HCT116 (cell line): ENCODE measurements at regions not wholly inside any gene's neighbourhood (a gene's known extent, or its start where the extent isn't known, plus 50 kb on each side); places are given as distances from the start of the nearest gene placed in this dataset.

Experiments
- ATAC-seq: fragments of 200-7000 bp; cut with Tn5 transposase; 2 replicates; pipeline ENCODE4 v1.9.1; 2020; ENCODE audit warnings: mild to moderate bottlenecking, moderate library complexity
- BruUV-seq: library from RNA; stranded (reverse); fragments of 400-500 nt; replicated peaks from 2 replicates; lab custom pipeline; 2021; lab: Mats Ljungman, UMichigan
- CTCF ChIA-PET: fragments of 300-600 bp; sonication (Branson Sonifier 250); formaldehyde crosslinking; loops from one replicate; lab custom pipeline; 2021; ENCODE audit warnings: antibody characterized with exemption; lab: Charles Lee
- POLR2A ChIA-PET: fragments of 300-600, 350-600 bp; sonication (Branson Sonifier 250); formaldehyde crosslinking; loops from one replicate; lab custom pipeline; 2021; ENCODE audit warnings: antibody characterized with exemption; lab: Charles Lee
- RAD21 ChIA-PET, 2 experiments: fragments of 300-600 bp; sonication (Branson Sonifier 250); formaldehyde crosslinking; loops; one replicate each; lab custom pipeline; 2023; ENCODE audit warnings: low total read pairs in 2 of 2; ENCODE audit not compliant: uncharacterized antibody in 2 of 2, unreplicated experiment in 2 of 2, low non-redundant PET in 1 of 2; lab: Charles Lee
- DNase-seq: peaks from one replicate; pipeline ENCODE4 v3.0.0-alpha.2; 2010; ENCODE audit warnings: low read depth, low spot score
- H2AFZ ChIP-seq: fragments of 200-600 bp; shearing (Covaris generic), sonication (generic); 2 replicates; pipeline ENCODE4 v1.6.1; 2017; ENCODE audit warnings: low read depth, mixed run types, mixed read lengths, antibody characterized with exemption, low read length; ENCODE audit not compliant: poor library complexity, severe bottlenecking
- H3K27ac ChIP-seq: 2 replicates; pipeline ENCODE4 v1.5.1; 2012; ENCODE audit warnings: low read depth, low read length
- H3K27me3 ChIP-seq: fragments of 200-600 bp; sonication (generic); 2 replicates; pipeline ENCODE4 v1.6.1; 2016; ENCODE audit warnings: mixed run types, low read length, mixed read lengths; ENCODE audit not compliant: insufficient read depth
- H3K36me3 ChIP-seq, 2 experiments: fragments of 200-500 bp in 1 of 2; fragments of 200-600 bp in 1 of 2; sonication (Bioruptor generic) in 1 of 2; sonication (generic) in 1 of 2; 2 replicates each; pipeline versions ENCODE4 v1.5.1 to v1.6.1; 2014 to 2016; ENCODE audit warnings: low read length in 2 of 2, inconsistent platforms in 1 of 2, mixed read lengths in 1 of 2, mixed run types in 1 of 2; ENCODE audit not compliant: insufficient read depth in 2 of 2, control insufficient read depth in 1 of 2
- H3K4me1 ChIP-seq, 2 experiments: fragments of 200-600 bp in 1 of 2; sonication (generic) in 1 of 2; 2 replicates each; pipeline versions ENCODE4 v1.5.1 to v1.6.1; 2012 to 2017; ENCODE audit warnings: low read length in 2 of 2, inconsistent platforms in 1 of 2, mild to moderate bottlenecking in 1 of 2, mixed read lengths in 1 of 2, mixed run types in 1 of 2, moderate library complexity in 1 of 2; ENCODE audit not compliant: insufficient read depth in 2 of 2, control insufficient read depth in 1 of 2
- H3K4me2 ChIP-seq: fragments of 200-600 bp; sonication (generic); 2 replicates; pipeline ENCODE4 v1.6.1; 2017; ENCODE audit warnings: mixed run types, low read length, mixed read lengths
- H3K4me3 ChIP-seq, 2 experiments: fragments of 200-600 bp in 1 of 2; sonication (generic) in 1 of 2; replicated peaks in 1 of 2; 2 replicates each; pipeline ENCODE4 v1.5.1; 2011 to 2016; ENCODE audit warnings: low read length in 2 of 2, control low read depth in 1 of 2, low read depth in 1 of 2, mild to moderate bottlenecking in 1 of 2, mixed read lengths in 1 of 2, mixed run types in 1 of 2
- H3K79me2 ChIP-seq: fragments of 200-600 bp; sonication (generic); 2 replicates; pipeline ENCODE4 v1.6.1; 2017; ENCODE audit warnings: mild to moderate bottlenecking, mixed run types, low read length, moderate library complexity, mixed read lengths; ENCODE audit not compliant: insufficient read depth
- H3K9ac ChIP-seq: fragments of 200-600 bp; sonication (generic); 2 replicates; pipeline ENCODE4 v1.6.1; 2016; ENCODE audit warnings: low read length, mixed read lengths
- H3K9me2 ChIP-seq: fragments of 200-600 bp; sonication (generic), shearing (Covaris generic); 2 replicates; pipeline ENCODE4 v1.6.1; 2017; ENCODE audit warnings: mixed run types, mild to moderate bottlenecking, moderate library complexity; ENCODE audit not compliant: insufficient read depth
- H3K9me3 ChIP-seq, 2 experiments: fragments of 200-500 bp in 1 of 2; fragments of 200-600 bp in 1 of 2; sonication (Bioruptor generic) in 1 of 2; sonication (generic) in 1 of 2; 2 replicates each; pipeline ENCODE4 v1.6.1; 2014 to 2017; ENCODE audit warnings: low read length in 2 of 2, mixed read lengths in 2 of 2, inconsistent platforms in 1 of 2, low read depth in 1 of 2, mild to moderate bottlenecking in 1 of 2, mixed run types in 1 of 2, moderate library complexity in 1 of 2; ENCODE audit not compliant: control insufficient read depth in 1 of 2, insufficient read depth in 1 of 2
- H4K20me1 ChIP-seq: fragments of 200-600 bp; sonication (generic), shearing (Covaris generic); 2 replicates; pipeline ENCODE4 v1.6.1; 2017; ENCODE audit warnings: mixed run types, mild to moderate bottlenecking, moderate library complexity; ENCODE audit not compliant: insufficient read depth
- CBX3 ChIP-seq: IDR thresholded peaks from 2 replicates; pipeline ENCODE4 v1.6.1; 2012; ENCODE audit warnings: low read depth
- CEBPB ChIP-seq: IDR thresholded peaks from 2 replicates; pipeline ENCODE4 v1.6.1; 2012; ENCODE audit warnings: low read depth
- EGR1 ChIP-seq: IDR thresholded peaks from 2 replicates; pipeline ENCODE4 v1.6.1; 2012; ENCODE audit warnings: low read depth
- POLR2A ChIP-seq: IDR thresholded peaks from 2 replicates; pipeline ENCODE4 v1.7.0; 2011; ENCODE audit warnings: borderline replicate concordance; ENCODE audit not compliant: insufficient read depth, insufficient read length; ENCODE audit errors: extremely low read depth
- RAD21 ChIP-seq: IDR thresholded peaks from 2 replicates; pipeline ENCODE4 v1.6.1; 2012; ENCODE audit warnings: low read depth, mild to moderate bottlenecking
- SIN3A ChIP-seq: IDR thresholded peaks from 2 replicates; pipeline ENCODE4 v1.6.1; 2012; ENCODE audit warnings: low read depth
- YY1 ChIP-seq: IDR thresholded peaks from 2 replicates; pipeline ENCODE4 v1.6.1; 2011; ENCODE audit warnings: low read length, low read depth, moderate library complexity, mild to moderate bottlenecking; ENCODE audit not compliant: insufficient replicate concordance; ENCODE audit errors: extremely low read depth
- ZFX ChIP-seq: fragments of 450-650 bp; IDR thresholded peaks from 2 replicates; pipeline ENCODE4 v1.6.1; 2017
- ZNF274 ChIP-seq: fragments of 200-500 bp; sonication (Bioruptor generic); IDR thresholded peaks from 2 replicates; pipeline ENCODE4 v1.6.1; 2014; ENCODE audit warnings: mild to moderate bottlenecking, low read depth, low read length, inconsistent platforms
- intact Hi-C: fragments of 100-400 bp; cut with micrococcal nuclease; formaldehyde crosslinking; loops from 2 replicates; pipeline ENCODE4 v1.10.0; 2022
- TF ChIP-seq, protein P1 (sequence below): IDR thresholded peaks from 2 replicates; pipeline ENCODE4 v1.6.1; 2012
- TF ChIP-seq, protein P2 (sequence below): IDR thresholded peaks from 2 replicates; pipeline ENCODE4 v1.6.1; 2011; ENCODE audit warnings: mild to moderate bottlenecking, low read length, moderate library complexity; ENCODE audit not compliant: insufficient replicate concordance; ENCODE audit errors: extremely low read depth
- TF ChIP-seq, protein P3 (sequence below), 3 experiments: fragments of 200-600 bp in 1 of 3; sonication (generic) in 1 of 3; IDR thresholded peaks in 2 of 3; conservative IDR thresholded peaks in 1 of 3; 2 replicates each; pipeline ENCODE4 v1.5.1; 2012 to 2017; ENCODE audit warnings: low read depth in 2 of 3, low read length in 2 of 3, antibody characterized with exemption in 1 of 3, borderline replicate concordance in 1 of 3, control low read depth in 1 of 3, mild to moderate bottlenecking in 1 of 3, mixed read lengths in 1 of 3, mixed run types in 1 of 3, moderate library complexity in 1 of 3; ENCODE audit not compliant: insufficient read depth in 1 of 3
- TF ChIP-seq, protein P4 (sequence below): IDR thresholded peaks from 2 replicates; pipeline ENCODE4 v1.6.1; 2012; ENCODE audit warnings: low read depth
- TF ChIP-seq, protein P5 (sequence below): IDR thresholded peaks from 2 replicates; pipeline ENCODE4 v1.6.1; 2012

DNA sequence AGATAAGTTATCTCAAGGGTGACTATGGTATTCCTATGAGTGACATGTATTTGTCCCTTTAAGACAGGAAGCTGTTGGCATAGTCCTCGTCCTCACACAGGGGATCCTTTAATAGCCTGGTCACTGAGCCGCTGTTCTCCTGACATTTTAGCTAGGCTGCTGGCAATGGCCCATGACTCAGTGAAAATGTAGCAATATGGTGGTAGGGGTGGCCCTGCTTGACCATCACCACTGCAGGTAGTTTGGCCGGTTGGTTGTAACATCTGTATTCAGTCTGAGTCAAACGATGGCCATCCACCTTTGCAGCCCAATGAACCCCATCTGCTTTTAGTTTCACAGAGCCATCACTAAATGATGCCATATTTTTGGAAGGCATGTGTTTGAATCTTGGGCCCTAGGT lies 110.1 kb upstream of the RAB18 start:
- no peaks in the 10 kb centered on the region for H3K79me2 ChIP-seq
- ATAC-seq (no peak), DNase-seq (no peak)
- no peaks in the 10 kb centered on the region for H3K4me1 ChIP-seq
- no peaks in the 10 kb centered on the region for H3K9me3 ChIP-seq
- TF ChIP-seq, protein P1, sequence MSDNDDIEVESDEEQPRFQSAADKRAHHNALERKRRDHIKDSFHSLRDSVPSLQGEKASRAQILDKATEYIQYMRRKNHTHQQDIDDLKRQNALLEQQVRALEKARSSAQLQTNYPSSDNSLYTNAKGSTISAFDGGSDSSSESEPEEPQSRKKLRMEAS, result no peak
- TF ChIP-seq, protein P2, sequence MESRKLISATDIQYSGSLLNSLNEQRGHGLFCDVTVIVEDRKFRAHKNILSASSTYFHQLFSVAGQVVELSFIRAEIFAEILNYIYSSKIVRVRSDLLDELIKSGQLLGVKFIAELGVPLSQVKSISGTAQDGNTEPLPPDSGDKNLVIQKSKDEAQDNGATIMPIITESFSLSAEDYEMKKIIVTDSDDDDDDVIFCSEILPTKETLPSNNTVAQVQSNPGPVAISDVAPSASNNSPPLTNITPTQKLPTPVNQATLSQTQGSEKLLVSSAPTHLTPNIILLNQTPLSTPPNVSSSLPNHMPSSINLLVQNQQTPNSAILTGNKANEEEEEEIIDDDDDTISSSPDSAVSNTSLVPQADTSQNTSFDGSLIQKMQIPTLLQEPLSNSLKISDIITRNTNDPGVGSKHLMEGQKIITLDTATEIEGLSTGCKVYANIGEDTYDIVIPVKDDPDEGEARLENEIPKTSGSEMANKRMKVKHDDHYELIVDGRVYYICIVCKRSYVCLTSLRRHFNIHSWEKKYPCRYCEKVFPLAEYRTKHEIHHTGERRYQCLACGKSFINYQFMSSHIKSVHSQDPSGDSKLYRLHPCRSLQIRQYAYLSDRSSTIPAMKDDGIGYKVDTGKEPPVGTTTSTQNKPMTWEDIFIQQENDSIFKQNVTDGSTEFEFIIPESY, result no peak
- TF ChIP-seq RAD21 (no peak), EGR1 (no peak), CEBPB (no peak), ZNF274 (no peak), ZFX (no peak), CBX3 (no peak), SIN3A (no peak), POLR2A (no peak), YY1 (no peak)
- TF ChIP-seq, protein P3, sequence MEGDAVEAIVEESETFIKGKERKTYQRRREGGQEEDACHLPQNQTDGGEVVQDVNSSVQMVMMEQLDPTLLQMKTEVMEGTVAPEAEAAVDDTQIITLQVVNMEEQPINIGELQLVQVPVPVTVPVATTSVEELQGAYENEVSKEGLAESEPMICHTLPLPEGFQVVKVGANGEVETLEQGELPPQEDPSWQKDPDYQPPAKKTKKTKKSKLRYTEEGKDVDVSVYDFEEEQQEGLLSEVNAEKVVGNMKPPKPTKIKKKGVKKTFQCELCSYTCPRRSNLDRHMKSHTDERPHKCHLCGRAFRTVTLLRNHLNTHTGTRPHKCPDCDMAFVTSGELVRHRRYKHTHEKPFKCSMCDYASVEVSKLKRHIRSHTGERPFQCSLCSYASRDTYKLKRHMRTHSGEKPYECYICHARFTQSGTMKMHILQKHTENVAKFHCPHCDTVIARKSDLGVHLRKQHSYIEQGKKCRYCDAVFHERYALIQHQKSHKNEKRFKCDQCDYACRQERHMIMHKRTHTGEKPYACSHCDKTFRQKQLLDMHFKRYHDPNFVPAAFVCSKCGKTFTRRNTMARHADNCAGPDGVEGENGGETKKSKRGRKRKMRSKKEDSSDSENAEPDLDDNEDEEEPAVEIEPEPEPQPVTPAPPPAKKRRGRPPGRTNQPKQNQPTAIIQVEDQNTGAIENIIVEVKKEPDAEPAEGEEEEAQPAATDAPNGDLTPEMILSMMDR (IDR thresholded peaks at IDR 0.05 in 2 of 3, conservative IDR thresholded peaks at IDR 0.05 in 1 of 3; ENCODE audit: borderline replicate concordance in 1 of 3, insufficient read depth in 1 of 3, low read depth in 2 of 3, low read length in 2 of 3), result no peak
- TF ChIP-seq, protein P4, sequence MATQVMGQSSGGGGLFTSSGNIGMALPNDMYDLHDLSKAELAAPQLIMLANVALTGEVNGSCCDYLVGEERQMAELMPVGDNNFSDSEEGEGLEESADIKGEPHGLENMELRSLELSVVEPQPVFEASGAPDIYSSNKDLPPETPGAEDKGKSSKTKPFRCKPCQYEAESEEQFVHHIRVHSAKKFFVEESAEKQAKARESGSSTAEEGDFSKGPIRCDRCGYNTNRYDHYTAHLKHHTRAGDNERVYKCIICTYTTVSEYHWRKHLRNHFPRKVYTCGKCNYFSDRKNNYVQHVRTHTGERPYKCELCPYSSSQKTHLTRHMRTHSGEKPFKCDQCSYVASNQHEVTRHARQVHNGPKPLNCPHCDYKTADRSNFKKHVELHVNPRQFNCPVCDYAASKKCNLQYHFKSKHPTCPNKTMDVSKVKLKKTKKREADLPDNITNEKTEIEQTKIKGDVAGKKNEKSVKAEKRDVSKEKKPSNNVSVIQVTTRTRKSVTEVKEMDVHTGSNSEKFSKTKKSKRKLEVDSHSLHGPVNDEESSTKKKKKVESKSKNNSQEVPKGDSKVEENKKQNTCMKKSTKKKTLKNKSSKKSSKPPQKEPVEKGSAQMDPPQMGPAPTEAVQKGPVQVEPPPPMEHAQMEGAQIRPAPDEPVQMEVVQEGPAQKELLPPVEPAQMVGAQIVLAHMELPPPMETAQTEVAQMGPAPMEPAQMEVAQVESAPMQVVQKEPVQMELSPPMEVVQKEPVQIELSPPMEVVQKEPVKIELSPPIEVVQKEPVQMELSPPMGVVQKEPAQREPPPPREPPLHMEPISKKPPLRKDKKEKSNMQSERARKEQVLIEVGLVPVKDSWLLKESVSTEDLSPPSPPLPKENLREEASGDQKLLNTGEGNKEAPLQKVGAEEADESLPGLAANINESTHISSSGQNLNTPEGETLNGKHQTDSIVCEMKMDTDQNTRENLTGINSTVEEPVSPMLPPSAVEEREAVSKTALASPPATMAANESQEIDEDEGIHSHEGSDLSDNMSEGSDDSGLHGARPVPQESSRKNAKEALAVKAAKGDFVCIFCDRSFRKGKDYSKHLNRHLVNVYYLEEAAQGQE, result no peak
- TF ChIP-seq, protein P5, sequence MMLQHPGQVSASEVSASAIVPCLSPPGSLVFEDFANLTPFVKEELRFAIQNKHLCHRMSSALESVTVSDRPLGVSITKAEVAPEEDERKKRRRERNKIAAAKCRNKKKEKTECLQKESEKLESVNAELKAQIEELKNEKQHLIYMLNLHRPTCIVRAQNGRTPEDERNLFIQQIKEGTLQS, result no peak
- ChIA-PET RAD21 (no interaction called here), CTCF (no interaction called here), POLR2A (no interaction called here)
- no TSS peak for BruUV-seq
- no peak overlapping the region for H2AFZ ChIP-seq
- H3K36me3 ChIP-seq, result no peaks in the 10 kb centered on the region
- no peaks in the 10 kb centered on the region for H4K20me1 ChIP-seq
- no peak overlapping the region for H3K4me2 ChIP-seq
- 0 out of 2 replicates have a peak, but pooled peaks cover 2% of the 10 kb centered on the region for H3K9me2 ChIP-seq
- no peak overlapping the region for H3K9ac ChIP-seq
- intact Hi-C loops, result no loop called here
- no peaks in the 10 kb centered on the region for H3K27me3 ChIP-seq
- H3K27ac ChIP-seq, result no peak overlapping the region
- no peak overlapping the region for H3K4me3 ChIP-seq
